Psoas muscle (tissue), 7 donors: ENCODE measurements at regions not wholly inside any gene's neighbourhood (a gene's known extent, or its start where the extent isn't known, plus 50 kb on each side); places are given as distances from the start of the nearest gene placed in this dataset.

Source experiments
- ATAC-seq, 4 donors: fragments of 200-7000 bp; cut with Tn5 transposase; one replicate each; pipeline ENCODE4 v1.9.1; 2020; ENCODE audit warnings: moderate library complexity in 3 of 4, mild to moderate bottlenecking in 2 of 4
- DNase-seq, 2 donors: peaks; one replicate each; pipeline ENCODE4 v3.0.0-alpha.2; 2020
- H3K27ac ChIP-seq: fragments of 200-600 bp; one replicate; pipeline ENCODE4 v1.8.0; 2022
- H3K27me3 ChIP-seq, 3 donors: fragments of 200-600 bp in 1 of 3; one replicate each; pipeline versions ENCODE4 v1.6.1 to v1.8.0; 2013 to 2022; ENCODE audit warnings: low read length in 2 of 3, mild to moderate bottlenecking in 2 of 3, moderate library complexity in 1 of 3; ENCODE audit not compliant: insufficient read depth in 3 of 3
- H3K36me3 ChIP-seq, 2 donors: fragments of 200-600 bp in 1 of 2; one replicate each; pipeline versions ENCODE4 v1.6.1 to v1.8.0; 2013 to 2022; ENCODE audit warnings: low read depth in 1 of 2, mild to moderate bottlenecking in 1 of 2, moderate library complexity in 1 of 2; ENCODE audit not compliant: insufficient read depth in 1 of 2
- H3K4me1 ChIP-seq: fragments of 200-600 bp; one replicate; pipeline ENCODE4 v1.8.0; 2022
- H3K4me3 ChIP-seq: fragments of 200-600 bp; one replicate; pipeline ENCODE4 v1.8.0; 2022; ENCODE audit warnings: mild to moderate bottlenecking
- H3K9me3 ChIP-seq: fragments of 200-600 bp; one replicate; pipeline ENCODE4 v1.8.0; 2022
- CTCF ChIP-seq: fragments of 200-600 bp; IDR thresholded peaks from one replicate; pipeline ENCODE4 v1.8.0; 2022; ENCODE audit warnings: antibody characterized with exemption
- WGBS, 3 donors: extraction: QIAGEN DNeasy Blood & Tissue Kit; methylation state at CpG; one replicate each; pipeline versions ENCODE4 v1.1.6 to v1.1.7; 2013; 5-methylcytosine and 5-hydroxymethylcytosine counted together
- intact Hi-C, 2 donors: fragments of 100-400 bp; cut with DNase I; formaldehyde crosslinking; loops; one replicate each; pipeline versions ENCODE4 v1.11.0 to v1.14.2; 2022
- donor health status: healthy with polysubstance abuse.
- donor health status: DM: no; HTN: no; CAD: no; lungs with moderate emphysema.
- donor health status: Bipolar disorder and iron deficiency.
- donor health status: healthy.
- donor health status: DM: yes; HTN: yes; CAD: no.
- donor health status: DM: no; HTN: no; CAD: no.
- donor health status: DM: yes; HTN: yes; CAD: no.

- DNase-seq = no peak
- Histone ChIP-seq H3K4me3 (no peak overlapping the region), H3K27ac (no peak overlapping the region), H3K27me3 (peaks cover 0 to under 1% (median 0%) of the 10 kb centered on the region in 3 donors), H3K9me3 (no peaks in the 10 kb centered on the region), H3K4me1 (no peaks in the 10 kb centered on the region), H3K36me3 (no peaks in the 10 kb centered on the region)
- no peak for ATAC-seq
- 71 to 83% (median 77%) methylated on average over 6 of the region's 6 CpGs for WGBS, 3 donors
- intact Hi-C loops = no loop called here
- no peak for TF ChIP-seq CTCF
Measured at GRCh38 chr13:106355866-106356265, 179.6 kb downstream of the EFNB2 start.

- 92 to 95% (median 93%) methylated on average over 3 of the region's 3 CpGs for WGBS, 3 donors
- H3K4me1 ChIP-seq = no peaks in the 10 kb centered on the region
Measured at GRCh38 chr13:106354961-106355360, 180.5 kb downstream of the EFNB2 start.

GRCh38 chr13:106352850-106353249, 182.6 kb downstream of the EFNB2 start:
- ATAC-seq = no peak
- intact Hi-C loops = no loop called here

More at GRCh38 chr13:106354961-106355360, 180.5 kb downstream of the EFNB2 start:
- no peak for DNase-seq
- Histone ChIP-seq H3K4me3 (no peak overlapping the region), H3K27ac (no peak overlapping the region), H3K9me3 (no peaks in the 10 kb centered on the region), H3K27me3 (peaks cover 2 to 9% (median 2%) of the 10 kb centered on the region in 3 donors), H3K36me3 (no peaks in the 10 kb centered on the region)
- TF ChIP-seq CTCF = no peak
- intact Hi-C loops = no loop called here
- ATAC-seq = no peak

GRCh38 chr13:106351251-106351650, 184.2 kb downstream of the EFNB2 start:
- H3K36me3 ChIP-seq = no peaks in the 10 kb centered on the region
- H3K4me3 ChIP-seq = no peak overlapping the region
- 84 to 91% (median 86%) methylated on average over 5 of the region's 5 CpGs for WGBS, 3 donors
- intact Hi-C loops = no loop called here
- ATAC-seq = no peak
- TF ChIP-seq CTCF = no peak
- no peaks in the 10 kb centered on the region for H3K9me3 ChIP-seq
- DNase-seq = no peak
- H3K27ac ChIP-seq = no peak overlapping the region
- no peaks in the 10 kb centered on the region for H3K4me1 ChIP-seq
- peaks cover 2 to 20% (median 2%) of the 10 kb centered on the region in 3 donors for H3K27me3 ChIP-seq

More at GRCh38 chr13:106352850-106353249, 182.6 kb downstream of the EFNB2 start:
- H3K4me1 ChIP-seq = no peaks in the 10 kb centered on the region
- H3K36me3 ChIP-seq = no peaks in the 10 kb centered on the region
- peaks cover 2 to 17% (median 2%) of the 10 kb centered on the region in 3 donors for H3K27me3 ChIP-seq
- TF ChIP-seq CTCF = no peak
- H3K27ac ChIP-seq = no peak overlapping the region
- H3K9me3 ChIP-seq = no peaks in the 10 kb centered on the region
- DNase-seq = no peak
- H3K4me3 ChIP-seq = no peak overlapping the region

GRCh38 chr13:106350208-106350607, 185.3 kb downstream of the EFNB2 start:
- Histone ChIP-seq H3K9me3 (no peaks in the 10 kb centered on the region), H3K4me3 (no peak overlapping the region), H3K27me3 (peaks cover 2 to 21% (median 2%) of the 10 kb centered on the region in 3 donors), H3K36me3 (no peaks in the 10 kb centered on the region), H3K4me1 (no peaks in the 10 kb centered on the region), H3K27ac (no peak overlapping the region)
- no peak for TF ChIP-seq CTCF
- 83 to 93% (median 86%) methylated on average over 4 of the region's 4 CpGs for WGBS, 3 donors
- DNase-seq = no peak
- no peak for ATAC-seq
- intact Hi-C loops = no loop called here
